ENCODE measurements at regions not wholly inside any gene's neighbourhood (a gene's known extent, or its start where the extent isn't known, plus 50 kb on each side); places are given as distances from the start of the nearest gene placed in this dataset.

DNA sequence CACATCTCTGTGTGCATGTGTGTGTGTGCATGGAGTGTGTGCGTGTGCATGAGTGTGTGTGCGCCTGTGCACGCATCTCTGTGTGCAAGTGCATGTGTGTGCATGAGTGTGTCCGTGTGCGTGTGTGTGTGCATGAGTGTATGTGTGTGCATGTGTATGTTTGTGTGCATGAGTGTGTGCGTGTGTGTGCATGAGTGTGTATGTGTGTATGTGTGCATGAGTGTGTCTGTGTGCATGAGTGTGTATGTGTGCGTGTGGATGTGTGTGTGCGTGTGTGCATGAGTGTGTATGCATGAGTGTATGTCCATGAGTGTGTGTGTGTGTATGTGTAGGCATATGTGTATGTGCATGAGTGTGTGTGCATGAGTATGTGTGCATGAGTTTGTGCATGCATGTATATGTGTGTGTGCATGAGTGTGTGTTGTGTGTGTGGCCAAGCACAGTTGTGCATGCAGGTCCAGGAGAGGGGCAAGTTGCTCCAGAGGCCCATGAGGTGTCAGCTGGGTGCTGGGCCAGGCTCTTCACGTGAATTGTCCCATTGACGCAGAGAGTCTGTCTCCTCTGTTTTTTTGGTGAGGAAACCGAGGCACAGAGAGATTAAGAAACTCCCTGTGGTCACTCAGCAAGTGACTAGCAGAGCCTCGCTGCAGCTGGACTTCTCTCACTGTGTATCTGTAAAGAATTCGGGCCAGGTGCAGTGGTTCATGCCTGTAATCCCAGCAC is 75.5 kb downstream of the ASB1 start:
- H3K9me3 Mint-ChIP-seq (ENCODE audit: low read depth), result peaks cover 4% of the 10 kb centered on the region
- H3K36me3 Mint-ChIP-seq (ENCODE audit: insufficient read depth), result peaks cover 3% of the 10 kb centered on the region
- no peak for DNase-seq (ENCODE audit: low spot score, unreplicated experiment)
- no peak for TF ChIP-seq CTCF (IDR thresholded peaks at IDR 0.05; ENCODE audit: unreplicated experiment)
- peaks cover 4% of the 10 kb centered on the region for H3K4me1 Mint-ChIP-seq (ENCODE audit: low read depth)
- H3K27ac Mint-ChIP-seq, result no peak overlapping the region
- H3K27me3 Mint-ChIP-seq, result peaks cover 3% of the 10 kb centered on the region
- H3K4me3 Mint-ChIP-seq (ENCODE audit: low read depth), result no peak overlapping the region

GRCh38 chr2:238502956-238503791 is 76.4 kb downstream of the ASB1 start:
- Mint-ChIP-seq H3K4me3 (ENCODE audit: low read depth) (no peak overlapping the region), H3K27me3 (peaks cover 8% of the 10 kb centered on the region), H3K9me3 (ENCODE audit: low read depth) (peaks cover 4% of the 10 kb centered on the region), H3K27ac (no peak overlapping the region), H3K36me3 (ENCODE audit: insufficient read depth) (peaks cover 3% of the 10 kb centered on the region), H3K4me1 (ENCODE audit: low read depth) (peaks cover 5% of the 10 kb centered on the region)
- DNase-seq (ENCODE audit: low spot score, unreplicated experiment), result no peak
- no peak for TF ChIP-seq CTCF (IDR thresholded peaks at IDR 0.05; ENCODE audit: unreplicated experiment)

- no peak for DNase-seq (ENCODE audit: low spot score, unreplicated experiment)
- no peak for TF ChIP-seq CTCF (IDR thresholded peaks at IDR 0.05; ENCODE audit: unreplicated experiment)
- Mint-ChIP-seq H3K4me1 (ENCODE audit: low read depth) (peaks cover 5% of the 10 kb centered on the region), H3K27ac (no peak overlapping the region), H3K9me3 (ENCODE audit: low read depth) (peaks cover 4% of the 10 kb centered on the region), H3K36me3 (ENCODE audit: insufficient read depth) (peaks cover 3% of the 10 kb centered on the region), H3K27me3 (peaks cover 8% of the 10 kb centered on the region), H3K4me3 (ENCODE audit: low read depth) (no peak overlapping the region)
These were observed 77.6 kb downstream of the ASB1 start for GRCh38 chr2:238504181-238504931.

GRCh38 chr2:238505119-238505891 is 78.6 kb downstream of the ASB1 start:
- Mint-ChIP-seq H3K27me3 (peaks cover 8% of the 10 kb centered on the region), H3K4me1 (ENCODE audit: low read depth) (peaks cover 9% of the 10 kb centered on the region), H3K9me3 (ENCODE audit: low read depth) (peaks cover 4% of the 10 kb centered on the region), H3K27ac (no peak overlapping the region), H3K4me3 (ENCODE audit: low read depth) (no peak overlapping the region), H3K36me3 (ENCODE audit: insufficient read depth) (peaks cover 3% of the 10 kb centered on the region)
- TF ChIP-seq CTCF (IDR thresholded peaks at IDR 0.05; ENCODE audit: unreplicated experiment), result no peak
- no peak for DNase-seq (ENCODE audit: low spot score, unreplicated experiment)
